Hepatocyte (in vitro differentiated cells): ENCODE measurements at regions not wholly inside any gene's neighbourhood (a gene's known extent, or its start where the extent isn't known, plus 50 kb on each side); places are given as distances from the start of the nearest gene placed in this dataset.

Source experiments
- EZH2 ChIP-seq: fragments of 200-600 bp; sonication (generic); IDR thresholded peaks from 2 replicates; pipeline ENCODE4 v1.6.1; 2016; ENCODE audit warnings: antibody characterized with exemption, mild to moderate bottlenecking, borderline replicate concordance
- EZH2phosphoT487 ChIP-seq: fragments of 200-600 bp; sonication (generic); IDR thresholded peaks from one replicate; pipeline ENCODE4 v1.6.1; 2018; ENCODE audit warnings: antibody characterized with exemption, mild to moderate bottlenecking, low read depth, moderate library complexity; ENCODE audit not compliant: unreplicated experiment, severe bottlenecking
- TF ChIP-seq, protein P1 (sequence below): fragments of 200-600 bp; sonication (generic); IDR thresholded peaks from 2 replicates; pipeline ENCODE4 v1.5.1; 2016; ENCODE audit warnings: antibody characterized with exemption, mild to moderate bottlenecking; ENCODE audit not compliant: poor library complexity

- TF ChIP-seq, protein P1, sequence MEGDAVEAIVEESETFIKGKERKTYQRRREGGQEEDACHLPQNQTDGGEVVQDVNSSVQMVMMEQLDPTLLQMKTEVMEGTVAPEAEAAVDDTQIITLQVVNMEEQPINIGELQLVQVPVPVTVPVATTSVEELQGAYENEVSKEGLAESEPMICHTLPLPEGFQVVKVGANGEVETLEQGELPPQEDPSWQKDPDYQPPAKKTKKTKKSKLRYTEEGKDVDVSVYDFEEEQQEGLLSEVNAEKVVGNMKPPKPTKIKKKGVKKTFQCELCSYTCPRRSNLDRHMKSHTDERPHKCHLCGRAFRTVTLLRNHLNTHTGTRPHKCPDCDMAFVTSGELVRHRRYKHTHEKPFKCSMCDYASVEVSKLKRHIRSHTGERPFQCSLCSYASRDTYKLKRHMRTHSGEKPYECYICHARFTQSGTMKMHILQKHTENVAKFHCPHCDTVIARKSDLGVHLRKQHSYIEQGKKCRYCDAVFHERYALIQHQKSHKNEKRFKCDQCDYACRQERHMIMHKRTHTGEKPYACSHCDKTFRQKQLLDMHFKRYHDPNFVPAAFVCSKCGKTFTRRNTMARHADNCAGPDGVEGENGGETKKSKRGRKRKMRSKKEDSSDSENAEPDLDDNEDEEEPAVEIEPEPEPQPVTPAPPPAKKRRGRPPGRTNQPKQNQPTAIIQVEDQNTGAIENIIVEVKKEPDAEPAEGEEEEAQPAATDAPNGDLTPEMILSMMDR = no peak
- TF ChIP-seq EZH2 (no peak), EZH2phosphoT487 (no peak)
Observed at GRCh38 chr2:12442476-12442847, 274.3 kb upstream of the TRIB2 start.
